Nephron progenitor cell (in vitro differentiated cells): ENCODE measurements at regions not wholly inside any gene's neighbourhood (a gene's known extent, or its start where the extent isn't known, plus 50 kb on each side); places are given as distances from the start of the nearest gene placed in this dataset.

ENCODE experiments used
- DNase-seq: peaks from one replicate; pipeline ENCODE4 v3.0.0; 2021
- H3K27ac Mint-ChIP-seq: 2 replicates; pipeline ENCODE4 v1.8.0; 2021; ENCODE audit warnings: mild to moderate bottlenecking, moderate library complexity, mixed read lengths
- H3K27me3 Mint-ChIP-seq: 2 replicates; pipeline ENCODE4 v1.8.0; 2021; ENCODE audit warnings: mild to moderate bottlenecking, low read depth, mixed read lengths; ENCODE audit not compliant: poor library complexity
- H3K36me3 Mint-ChIP-seq: 2 replicates; pipeline ENCODE4 v1.8.0; 2021; ENCODE audit warnings: low read depth, mixed read lengths
- H3K4me1 Mint-ChIP-seq: 2 replicates; pipeline ENCODE4 v1.8.0; 2021; ENCODE audit warnings: mixed read lengths
- H3K4me3 Mint-ChIP-seq: 2 replicates; pipeline ENCODE4 v1.8.0; 2021; ENCODE audit warnings: mild to moderate bottlenecking, moderate library complexity, mixed read lengths
- H3K9me3 Mint-ChIP-seq: 2 replicates; pipeline ENCODE4 v1.8.0; 2021; ENCODE audit warnings: mild to moderate bottlenecking, moderate library complexity, mixed read lengths
- TF ChIP-seq, protein P1 (sequence below): fragments of 200-600 bp; sonication (generic); IDR thresholded peaks from 2 replicates; pipeline ENCODE4 v1.5.0; 2021; ENCODE audit warnings: antibody characterized with exemption

- TF ChIP-seq, protein P1, sequence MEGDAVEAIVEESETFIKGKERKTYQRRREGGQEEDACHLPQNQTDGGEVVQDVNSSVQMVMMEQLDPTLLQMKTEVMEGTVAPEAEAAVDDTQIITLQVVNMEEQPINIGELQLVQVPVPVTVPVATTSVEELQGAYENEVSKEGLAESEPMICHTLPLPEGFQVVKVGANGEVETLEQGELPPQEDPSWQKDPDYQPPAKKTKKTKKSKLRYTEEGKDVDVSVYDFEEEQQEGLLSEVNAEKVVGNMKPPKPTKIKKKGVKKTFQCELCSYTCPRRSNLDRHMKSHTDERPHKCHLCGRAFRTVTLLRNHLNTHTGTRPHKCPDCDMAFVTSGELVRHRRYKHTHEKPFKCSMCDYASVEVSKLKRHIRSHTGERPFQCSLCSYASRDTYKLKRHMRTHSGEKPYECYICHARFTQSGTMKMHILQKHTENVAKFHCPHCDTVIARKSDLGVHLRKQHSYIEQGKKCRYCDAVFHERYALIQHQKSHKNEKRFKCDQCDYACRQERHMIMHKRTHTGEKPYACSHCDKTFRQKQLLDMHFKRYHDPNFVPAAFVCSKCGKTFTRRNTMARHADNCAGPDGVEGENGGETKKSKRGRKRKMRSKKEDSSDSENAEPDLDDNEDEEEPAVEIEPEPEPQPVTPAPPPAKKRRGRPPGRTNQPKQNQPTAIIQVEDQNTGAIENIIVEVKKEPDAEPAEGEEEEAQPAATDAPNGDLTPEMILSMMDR: no peak
- DNase-seq: no peak
These were observed 298.0 kb upstream of the MSX2 start for GRCh38 chr5:174426388-174426787.

GRCh38 chr5:174426851-174427250 lies 297.5 kb upstream of the MSX2 start:
- peaks cover 49% of the 10 kb centered on the region for H3K4me1 Mint-ChIP-seq

More at GRCh38 chr5:174426388-174426787, 298.0 kb upstream of the MSX2 start:
- H3K27me3 Mint-ChIP-seq: no peaks in the 10 kb centered on the region
- no peaks in the 10 kb centered on the region for H3K9me3 Mint-ChIP-seq
- H3K4me1 Mint-ChIP-seq: peaks cover 53% of the 10 kb centered on the region
- no peaks in the 10 kb centered on the region for H3K36me3 Mint-ChIP-seq
- H3K27ac Mint-ChIP-seq: no peak overlapping the region
- no peak overlapping the region for H3K4me3 Mint-ChIP-seq

GRCh38 chr5:174427304-174427703 lies 297.1 kb upstream of the MSX2 start:
- Mint-ChIP-seq H3K27ac (no peak overlapping the region), H3K4me1 (peaks cover 49% of the 10 kb centered on the region), H3K4me3 (no peak overlapping the region), H3K27me3 (no peaks in the 10 kb centered on the region), H3K9me3 (no peaks in the 10 kb centered on the region), H3K36me3 (no peaks in the 10 kb centered on the region)
- no peak for DNase-seq
- TF ChIP-seq, protein P1: no peak

More at GRCh38 chr5:174426851-174427250, 297.5 kb upstream of the MSX2 start:
- Mint-ChIP-seq H3K27me3 (no peaks in the 10 kb centered on the region), H3K4me3 (no peak overlapping the region), H3K36me3 (no peaks in the 10 kb centered on the region), H3K27ac (no peak overlapping the region), H3K9me3 (no peaks in the 10 kb centered on the region)
- no peak for DNase-seq
- TF ChIP-seq, protein P1: no peak

- H3K27ac Mint-ChIP-seq: no peak overlapping the region
- H3K27me3 Mint-ChIP-seq: no peaks in the 10 kb centered on the region
- H3K9me3 Mint-ChIP-seq: no peaks in the 10 kb centered on the region
These were observed 295.5 kb upstream of the MSX2 start for GRCh38 chr5:174428895-174429294.

DNA sequence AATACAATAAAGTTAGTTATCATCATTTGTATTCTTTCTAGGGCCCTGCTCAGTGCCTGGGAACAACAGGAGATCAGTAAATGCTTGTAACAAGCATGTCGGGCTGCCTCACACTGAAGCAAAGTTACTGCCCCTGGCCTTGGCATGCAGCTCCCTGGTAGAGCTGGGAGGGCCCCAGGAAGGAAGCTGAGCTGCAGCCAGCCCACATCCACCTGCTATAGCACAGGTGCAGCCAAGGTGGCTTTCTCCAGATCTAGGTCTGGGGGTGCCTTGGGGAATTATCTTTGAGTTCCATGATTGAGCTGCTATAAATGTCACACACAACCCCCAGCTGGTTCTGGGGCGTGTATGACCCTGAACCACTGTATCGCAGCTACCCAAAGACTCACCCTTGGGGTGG lies 293.4 kb upstream of the MSX2 start:
- H3K4me1 Mint-ChIP-seq: peaks cover 17% of the 10 kb centered on the region
- H3K36me3 Mint-ChIP-seq: no peaks in the 10 kb centered on the region
- no peak overlapping the region for H3K27ac Mint-ChIP-seq
- H3K27me3 Mint-ChIP-seq: no peaks in the 10 kb centered on the region
- no peaks in the 10 kb centered on the region for H3K9me3 Mint-ChIP-seq
- no peak overlapping the region for H3K4me3 Mint-ChIP-seq
- TF ChIP-seq, protein P1: no peak
- DNase-seq: no peak

More at GRCh38 chr5:174428895-174429294, 295.5 kb upstream of the MSX2 start:
- DNase-seq: no peak
- TF ChIP-seq, protein P1: no peak
- H3K4me1 Mint-ChIP-seq: peaks cover 35% of the 10 kb centered on the region
- H3K36me3 Mint-ChIP-seq: no peaks in the 10 kb centered on the region
- no peak overlapping the region for H3K4me3 Mint-ChIP-seq

- Mint-ChIP-seq H3K36me3 (no peaks in the 10 kb centered on the region), H3K4me3 (no peak overlapping the region), H3K9me3 (no peaks in the 10 kb centered on the region), H3K4me1 (peaks cover 11% of the 10 kb centered on the region), H3K27ac (no peak overlapping the region), H3K27me3 (no peaks in the 10 kb centered on the region)
- TF ChIP-seq, protein P1: no peak
- no peak for DNase-seq
These were observed 292.9 kb upstream of the MSX2 start for GRCh38 chr5:174431504-174431903.
